ENCODE measurements at regions not wholly inside any gene's neighbourhood (a gene's known extent, or its start where the extent isn't known, plus 50 kb on each side); places are given as distances from the start of the nearest gene placed in this dataset.

- peaks cover 0 to 7% (median 0%) of the 10 kb centered on the region in 11 experiments; a peak in 3 of 22 replicates for H3K9me3 ChIP-seq (replicated peaks in 1 of 11)
- H4K20me1 ChIP-seq, result no peaks in the 10 kb centered on the region
- H3K9ac ChIP-seq, result no peak overlapping the region
- no peak for TF ChIP-seq Cebpa-rat (IDR thresholded peaks at IDR 0.05)
- H3K4me2 ChIP-seq, result no peak overlapping the region
- H3K4me3 ChIP-seq, result no peak overlapping the region
- no peaks in the 10 kb centered on the region for H3K36me3 ChIP-seq
- H3K4me1 ChIP-seq, result no peaks in the 10 kb centered on the region
- H3K27ac ChIP-seq, result no peak overlapping the region
- no peaks in the 10 kb centered on the region for H3K27me3 ChIP-seq
These were observed 484.1 kb upstream of the CPEB2 start for GRCh38 chr4:14518136-14518535.

- H3K4me1 ChIP-seq, result no peaks in the 10 kb centered on the region
- H3K27ac ChIP-seq, result no peak overlapping the region
- H3K9me3 ChIP-seq (replicated peaks in 1 of 11), result peaks cover 0 to 7% (median 0%) of the 10 kb centered on the region in 11 experiments; a peak in 3 of 22 replicates
- H3K9ac ChIP-seq, result no peak overlapping the region
- H3K4me2 ChIP-seq, result no peak overlapping the region
- no peaks in the 10 kb centered on the region for H3K27me3 ChIP-seq
- H3K36me3 ChIP-seq, result no peaks in the 10 kb centered on the region
- TF ChIP-seq Cebpa-rat (IDR thresholded peaks at IDR 0.05), result no peak
- no peak overlapping the region for H3K4me3 ChIP-seq
- no peaks in the 10 kb centered on the region for H4K20me1 ChIP-seq
These were observed 482.1 kb upstream of the CPEB2 start for GRCh38 chr4:14520171-14520570.

GRCh38 chr4:14524276-14524675 lies 478.0 kb upstream of the CPEB2 start:
- TF ChIP-seq Cebpa-rat (IDR thresholded peaks at IDR 0.05), result no peak
- Histone ChIP-seq H3K9me3 (replicated peaks in 1 of 11) (peaks cover 0 to 7% (median 0%) of the 10 kb centered on the region in 11 experiments; a peak in 3 of 22 replicates), H3K27ac (no peak overlapping the region)

GRCh38 chr4:14528918-14529317 lies 473.4 kb upstream of the CPEB2 start:
- Histone ChIP-seq H3K4me1 (no peaks in the 10 kb centered on the region), H3K9ac (no peak overlapping the region), H3K27ac (no peak overlapping the region), H3K4me3 (no peak overlapping the region), H3K9me3 (replicated peaks in 1 of 11) (no peaks in the 10 kb centered on the region), H3K4me2 (no peak overlapping the region), H3K27me3 (no peaks in the 10 kb centered on the region), H3K36me3 (no peaks in the 10 kb centered on the region), H4K20me1 (no peaks in the 10 kb centered on the region)
- no peak for TF ChIP-seq Cebpa-rat (IDR thresholded peaks at IDR 0.05)

More at GRCh38 chr4:14524276-14524675, 478.0 kb upstream of the CPEB2 start:
- no peak overlapping the region for H3K4me2 ChIP-seq
- H3K36me3 ChIP-seq, result no peaks in the 10 kb centered on the region
- no peaks in the 10 kb centered on the region for H3K27me3 ChIP-seq
- no peak overlapping the region for H3K4me3 ChIP-seq
- no peaks in the 10 kb centered on the region for H3K4me1 ChIP-seq
- no peak overlapping the region for H3K9ac ChIP-seq
- no peaks in the 10 kb centered on the region for H4K20me1 ChIP-seq

GRCh38 chr4:14529653-14530052 lies 472.6 kb upstream of the CPEB2 start:
- no peak overlapping the region for H3K4me3 ChIP-seq
- H4K20me1 ChIP-seq, result no peaks in the 10 kb centered on the region
- no peaks in the 10 kb centered on the region for H3K9me3 ChIP-seq (replicated peaks in 1 of 11)
- H3K9ac ChIP-seq, result no peak overlapping the region
- H3K4me2 ChIP-seq, result no peak overlapping the region
- TF ChIP-seq Cebpa-rat (IDR thresholded peaks at IDR 0.05), result no peak
- no peaks in the 10 kb centered on the region for H3K36me3 ChIP-seq
- H3K4me1 ChIP-seq, result no peaks in the 10 kb centered on the region
- no peak overlapping the region for H3K27ac ChIP-seq
- H3K27me3 ChIP-seq, result no peaks in the 10 kb centered on the region

GRCh38 chr4:14532436-14532835 lies 469.8 kb upstream of the CPEB2 start:
- H3K9me3 ChIP-seq (replicated peaks in 1 of 11), result no peaks in the 10 kb centered on the region
- no peak overlapping the region for H3K4me2 ChIP-seq
- no peaks in the 10 kb centered on the region for H3K36me3 ChIP-seq
- H3K27ac ChIP-seq, result no peak overlapping the region
- TF ChIP-seq Cebpa-rat (IDR thresholded peaks at IDR 0.05), result no peak
- H3K4me1 ChIP-seq, result no peaks in the 10 kb centered on the region
- no peaks in the 10 kb centered on the region for H4K20me1 ChIP-seq
- H3K27me3 ChIP-seq, result no peaks in the 10 kb centered on the region
- H3K4me3 ChIP-seq, result no peak overlapping the region
- H3K9ac ChIP-seq, result no peak overlapping the region

GRCh38 chr4:14539246-14539645 lies 463.0 kb upstream of the CPEB2 start:
- H3K4me3 ChIP-seq, result no peak overlapping the region
- H3K9ac ChIP-seq, result no peak overlapping the region
- no peaks in the 10 kb centered on the region for H3K27me3 ChIP-seq
- H3K4me2 ChIP-seq, result no peak overlapping the region
- no peak for TF ChIP-seq Cebpa-rat (IDR thresholded peaks at IDR 0.05)
- H3K9me3 ChIP-seq (replicated peaks in 1 of 11), result peaks cover 0 to 9% (median 0%) of the 10 kb centered on the region in 11 experiments; a peak in 4 of 22 replicates
- H3K27ac ChIP-seq, result no peak overlapping the region
- H3K36me3 ChIP-seq, result no peaks in the 10 kb centered on the region
- H4K20me1 ChIP-seq, result no peaks in the 10 kb centered on the region
- H3K4me1 ChIP-seq, result no peaks in the 10 kb centered on the region

GRCh38 chr4:14545163-14545562 lies 457.1 kb upstream of the CPEB2 start:
- Histone ChIP-seq H3K4me3 (no peak overlapping the region), H3K27me3 (no peaks in the 10 kb centered on the region), H3K4me1 (no peaks in the 10 kb centered on the region), H3K4me2 (no peak overlapping the region), H3K9me3 (replicated peaks in 1 of 11) (peaks cover 0 to 9% (median 0%) of the 10 kb centered on the region in 11 experiments; a peak in 4 of 22 replicates), H4K20me1 (no peaks in the 10 kb centered on the region), H3K9ac (no peak overlapping the region), H3K36me3 (no peaks in the 10 kb centered on the region), H3K27ac (no peak overlapping the region)
- no peak for TF ChIP-seq Cebpa-rat (IDR thresholded peaks at IDR 0.05)

- Histone ChIP-seq H3K4me1 (no peaks in the 10 kb centered on the region), H3K9me3 (replicated peaks in 1 of 11) (peaks cover 0 to 9% (median 0%) of the 10 kb centered on the region in 11 experiments; a peak in 4 of 22 replicates), H3K27ac (no peak overlapping the region), H4K20me1 (no peaks in the 10 kb centered on the region), H3K4me2 (no peak overlapping the region), H3K9ac (no peak overlapping the region), H3K27me3 (no peaks in the 10 kb centered on the region), H3K4me3 (no peak overlapping the region), H3K36me3 (no peaks in the 10 kb centered on the region)
- TF ChIP-seq Cebpa-rat (IDR thresholded peaks at IDR 0.05), result no peak
These were observed 456.5 kb upstream of the CPEB2 start for GRCh38 chr4:14545807-14546206.

GRCh38 chr4:14552119-14552518 lies 450.2 kb upstream of the CPEB2 start:
- no peak for TF ChIP-seq Cebpa-rat (IDR thresholded peaks at IDR 0.05)
- Histone ChIP-seq H3K27me3 (no peaks in the 10 kb centered on the region), H3K9ac (no peak overlapping the region), H4K20me1 (no peaks in the 10 kb centered on the region), H3K4me1 (no peaks in the 10 kb centered on the region), H3K4me2 (no peak overlapping the region), H3K4me3 (no peak overlapping the region), H3K27ac (no peak overlapping the region), H3K9me3 (replicated peaks in 1 of 11) (no peaks in the 10 kb centered on the region), H3K36me3 (no peaks in the 10 kb centered on the region)

Data from BLaER1 treated with 17β-estradiol and CSF1 and Interleukin-3, amounts not matched to agents 10 nM and 100 nM (cell line).